Liver (tissue), 3 donors: ENCODE measurements at regions not wholly inside any gene's neighbourhood (a gene's known extent, or its start where the extent isn't known, plus 50 kb on each side); places are given as distances from the start of the nearest gene placed in this dataset.

Source experiments
- EGR1 ChIP-seq, 2 donors: IDR thresholded peaks; 2 replicates each; pipeline ENCODE4 v1.6.1; 2016 to 2018; ENCODE audit warnings: antibody characterized with exemption in 2 of 2, low read depth in 2 of 2
- FOXA2 ChIP-seq: IDR thresholded peaks from 2 replicates; pipeline ENCODE4 v1.6.1; 2016; ENCODE audit warnings: antibody characterized with exemption
- GABPA ChIP-seq, 2 donors: IDR thresholded peaks in 1 of 2; conservative IDR thresholded peaks in 1 of 2; 2 replicates each; pipeline ENCODE4 v1.6.1; 2016; ENCODE audit warnings: antibody characterized with exemption in 2 of 2, mild to moderate bottlenecking in 1 of 2, moderate library complexity in 1 of 2
- JUND ChIP-seq, 2 donors: IDR thresholded peaks; 2 replicates each; pipeline ENCODE4 v1.6.1; 2016; ENCODE audit warnings: antibody characterized with exemption in 2 of 2
- RAD21 ChIP-seq, 2 donors: IDR thresholded peaks; 2 replicates each; pipeline ENCODE4 v1.6.1; 2016; ENCODE audit warnings: antibody characterized with exemption in 2 of 2, mild to moderate bottlenecking in 2 of 2
- RXRA ChIP-seq, 2 donors: IDR thresholded peaks; 2 replicates each; pipeline ENCODE4 v1.6.1; 2017 to 2018; ENCODE audit warnings: antibody characterized with exemption in 2 of 2, mild to moderate bottlenecking in 1 of 2
- TAF1 ChIP-seq: conservative IDR thresholded peaks from 2 replicates; pipeline ENCODE4 v1.6.1; 2016; ENCODE audit warnings: antibody characterized with exemption, mild to moderate bottlenecking
- YY1 ChIP-seq: IDR thresholded peaks from 2 replicates; pipeline ENCODE4 v1.6.1; 2016; ENCODE audit warnings: antibody characterized with exemption, mild to moderate bottlenecking
- TF ChIP-seq, protein P1 (sequence below): IDR thresholded peaks from 2 replicates; pipeline ENCODE4 v1.6.1; 2016; ENCODE audit warnings: antibody characterized with exemption, mild to moderate bottlenecking
- TF ChIP-seq, protein P2 (sequence below): fragments of 150-350 bp; IDR thresholded peaks from 2 replicates; pipeline ENCODE4 v1.5.1; 2017; ENCODE audit warnings: improper control_type of control experiment, low read depth, low read length; ENCODE audit not compliant: missing input control
- TF ChIP-seq, protein P3 (sequence below): IDR thresholded peaks from 2 replicates; pipeline ENCODE4 v1.6.1; 2016; ENCODE audit warnings: antibody characterized with exemption
- TF ChIP-seq, protein P4 (sequence below): IDR thresholded peaks from 2 replicates; pipeline ENCODE4 v1.6.1; 2016; ENCODE audit warnings: antibody characterized with exemption
- donor health status: healthy.
- donor health status: healthy.

DNA sequence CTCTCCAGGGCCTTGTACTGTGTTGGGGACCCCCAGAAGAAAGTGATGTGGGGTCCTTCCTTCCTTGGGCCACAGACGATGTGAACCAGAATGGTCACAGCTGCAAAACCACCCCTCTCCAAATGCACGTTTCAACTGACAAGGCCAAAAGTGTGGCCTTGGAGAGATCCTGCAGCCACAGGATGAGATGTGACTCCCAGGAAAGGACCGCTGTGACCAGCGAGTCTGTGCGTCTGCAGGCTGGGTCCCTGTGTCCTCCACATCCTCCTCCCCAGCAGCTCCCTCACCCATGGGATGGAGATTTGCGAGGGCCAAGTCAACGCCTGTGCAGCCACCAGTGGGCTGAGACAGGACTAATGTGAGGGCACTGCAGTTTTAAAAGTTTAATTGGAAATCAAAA, 247.0 kb downstream of the ERMARD start:
- TF ChIP-seq, protein P1, sequence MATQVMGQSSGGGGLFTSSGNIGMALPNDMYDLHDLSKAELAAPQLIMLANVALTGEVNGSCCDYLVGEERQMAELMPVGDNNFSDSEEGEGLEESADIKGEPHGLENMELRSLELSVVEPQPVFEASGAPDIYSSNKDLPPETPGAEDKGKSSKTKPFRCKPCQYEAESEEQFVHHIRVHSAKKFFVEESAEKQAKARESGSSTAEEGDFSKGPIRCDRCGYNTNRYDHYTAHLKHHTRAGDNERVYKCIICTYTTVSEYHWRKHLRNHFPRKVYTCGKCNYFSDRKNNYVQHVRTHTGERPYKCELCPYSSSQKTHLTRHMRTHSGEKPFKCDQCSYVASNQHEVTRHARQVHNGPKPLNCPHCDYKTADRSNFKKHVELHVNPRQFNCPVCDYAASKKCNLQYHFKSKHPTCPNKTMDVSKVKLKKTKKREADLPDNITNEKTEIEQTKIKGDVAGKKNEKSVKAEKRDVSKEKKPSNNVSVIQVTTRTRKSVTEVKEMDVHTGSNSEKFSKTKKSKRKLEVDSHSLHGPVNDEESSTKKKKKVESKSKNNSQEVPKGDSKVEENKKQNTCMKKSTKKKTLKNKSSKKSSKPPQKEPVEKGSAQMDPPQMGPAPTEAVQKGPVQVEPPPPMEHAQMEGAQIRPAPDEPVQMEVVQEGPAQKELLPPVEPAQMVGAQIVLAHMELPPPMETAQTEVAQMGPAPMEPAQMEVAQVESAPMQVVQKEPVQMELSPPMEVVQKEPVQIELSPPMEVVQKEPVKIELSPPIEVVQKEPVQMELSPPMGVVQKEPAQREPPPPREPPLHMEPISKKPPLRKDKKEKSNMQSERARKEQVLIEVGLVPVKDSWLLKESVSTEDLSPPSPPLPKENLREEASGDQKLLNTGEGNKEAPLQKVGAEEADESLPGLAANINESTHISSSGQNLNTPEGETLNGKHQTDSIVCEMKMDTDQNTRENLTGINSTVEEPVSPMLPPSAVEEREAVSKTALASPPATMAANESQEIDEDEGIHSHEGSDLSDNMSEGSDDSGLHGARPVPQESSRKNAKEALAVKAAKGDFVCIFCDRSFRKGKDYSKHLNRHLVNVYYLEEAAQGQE: no peak
- no peak for TF ChIP-seq GABPA (IDR thresholded peaks at IDR 0.05 in 1 of 2, conservative IDR thresholded peaks at IDR 0.05 in 1 of 2)
- TF ChIP-seq, protein P2, sequence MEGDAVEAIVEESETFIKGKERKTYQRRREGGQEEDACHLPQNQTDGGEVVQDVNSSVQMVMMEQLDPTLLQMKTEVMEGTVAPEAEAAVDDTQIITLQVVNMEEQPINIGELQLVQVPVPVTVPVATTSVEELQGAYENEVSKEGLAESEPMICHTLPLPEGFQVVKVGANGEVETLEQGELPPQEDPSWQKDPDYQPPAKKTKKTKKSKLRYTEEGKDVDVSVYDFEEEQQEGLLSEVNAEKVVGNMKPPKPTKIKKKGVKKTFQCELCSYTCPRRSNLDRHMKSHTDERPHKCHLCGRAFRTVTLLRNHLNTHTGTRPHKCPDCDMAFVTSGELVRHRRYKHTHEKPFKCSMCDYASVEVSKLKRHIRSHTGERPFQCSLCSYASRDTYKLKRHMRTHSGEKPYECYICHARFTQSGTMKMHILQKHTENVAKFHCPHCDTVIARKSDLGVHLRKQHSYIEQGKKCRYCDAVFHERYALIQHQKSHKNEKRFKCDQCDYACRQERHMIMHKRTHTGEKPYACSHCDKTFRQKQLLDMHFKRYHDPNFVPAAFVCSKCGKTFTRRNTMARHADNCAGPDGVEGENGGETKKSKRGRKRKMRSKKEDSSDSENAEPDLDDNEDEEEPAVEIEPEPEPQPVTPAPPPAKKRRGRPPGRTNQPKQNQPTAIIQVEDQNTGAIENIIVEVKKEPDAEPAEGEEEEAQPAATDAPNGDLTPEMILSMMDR: no peak
- TF ChIP-seq EGR1 (IDR thresholded peaks at IDR 0.05; ENCODE audit: low read depth in 2 of 2): no peak
- no peak for TF ChIP-seq JUND (IDR thresholded peaks at IDR 0.05)
- TF ChIP-seq, protein P3, sequence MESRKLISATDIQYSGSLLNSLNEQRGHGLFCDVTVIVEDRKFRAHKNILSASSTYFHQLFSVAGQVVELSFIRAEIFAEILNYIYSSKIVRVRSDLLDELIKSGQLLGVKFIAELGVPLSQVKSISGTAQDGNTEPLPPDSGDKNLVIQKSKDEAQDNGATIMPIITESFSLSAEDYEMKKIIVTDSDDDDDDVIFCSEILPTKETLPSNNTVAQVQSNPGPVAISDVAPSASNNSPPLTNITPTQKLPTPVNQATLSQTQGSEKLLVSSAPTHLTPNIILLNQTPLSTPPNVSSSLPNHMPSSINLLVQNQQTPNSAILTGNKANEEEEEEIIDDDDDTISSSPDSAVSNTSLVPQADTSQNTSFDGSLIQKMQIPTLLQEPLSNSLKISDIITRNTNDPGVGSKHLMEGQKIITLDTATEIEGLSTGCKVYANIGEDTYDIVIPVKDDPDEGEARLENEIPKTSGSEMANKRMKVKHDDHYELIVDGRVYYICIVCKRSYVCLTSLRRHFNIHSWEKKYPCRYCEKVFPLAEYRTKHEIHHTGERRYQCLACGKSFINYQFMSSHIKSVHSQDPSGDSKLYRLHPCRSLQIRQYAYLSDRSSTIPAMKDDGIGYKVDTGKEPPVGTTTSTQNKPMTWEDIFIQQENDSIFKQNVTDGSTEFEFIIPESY: no peak
- TF ChIP-seq RAD21 (IDR thresholded peaks at IDR 0.05): no peak
- no peak for TF ChIP-seq YY1
- no peak for TF ChIP-seq RXRA (IDR thresholded peaks at IDR 0.05)
- no peak for TF ChIP-seq FOXA2
- TF ChIP-seq, protein P4, sequence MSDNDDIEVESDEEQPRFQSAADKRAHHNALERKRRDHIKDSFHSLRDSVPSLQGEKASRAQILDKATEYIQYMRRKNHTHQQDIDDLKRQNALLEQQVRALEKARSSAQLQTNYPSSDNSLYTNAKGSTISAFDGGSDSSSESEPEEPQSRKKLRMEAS: no peak
- no peak for TF ChIP-seq TAF1
